Endothelial cell of umbilical vein (primary cell): ENCODE measurements at regions not wholly inside any gene's neighbourhood (a gene's known extent, or its start where the extent isn't known, plus 50 kb on each side); places are given as distances from the start of the nearest gene placed in this dataset.

ENCODE experiments used
- BruUV-seq: library from RNA; stranded (reverse); fragments of 400-500 nt; replicated peaks from 2 replicates; lab custom pipeline; 2021; lab: Mats Ljungman, UMichigan
- CTCF ChIA-PET: fragments of 300-600, 350-600 bp; sonication (Branson Sonifier 250); formaldehyde crosslinking; loops from one replicate; lab custom pipeline; 2021; ENCODE audit warnings: antibody characterized with exemption, inconsistent platforms; lab: Charles Lee
- POLR2A ChIA-PET: fragments of 300-600, 350-600 bp; sonication (Branson Sonifier 250); formaldehyde crosslinking; loops from one replicate; lab custom pipeline; 2021; ENCODE audit warnings: antibody characterized with exemption, inconsistent platforms; lab: Charles Lee
- DNase-seq: peaks from one replicate; pipeline ENCODE4 v3.0.0-alpha.2; 2011; ENCODE audit warnings: low read depth, low spot score
- FAIRE-seq: peaks from 2 replicates; lab custom pipeline; 2011; peaks lifted over from hg19 to GRCh38; lab: Jason Lieb, UNC
- H2AFZ ChIP-seq: 2 replicates; pipeline ENCODE4 v1.6.0; 2012; ENCODE audit warnings: low read depth, low read length, control low read depth, inconsistent platforms
- H3K27ac ChIP-seq: 2 replicates; pipeline ENCODE4 v1.5.1; 2011; ENCODE audit warnings: low read depth, mild to moderate bottlenecking, control low read depth, low read length, moderate library complexity; ENCODE audit not compliant: insufficient read depth
- H3K27me3 ChIP-seq, 2 experiments: 2 replicates each; pipeline versions ENCODE4 v1.6.0 to v1.6.1; 2011; ENCODE audit warnings: low read length in 2 of 2, mixed read lengths in 1 of 2; ENCODE audit not compliant: control insufficient read depth in 2 of 2, insufficient read depth in 2 of 2
- H3K36me3 ChIP-seq, 2 experiments: 2 replicates in 1 of 2; 3 replicates in 1 of 2; pipeline ENCODE4 v1.5.1; 2011; ENCODE audit warnings: low read length in 2 of 2, mild to moderate bottlenecking in 1 of 2, moderate library complexity in 1 of 2; ENCODE audit not compliant: control insufficient read depth in 2 of 2, insufficient read depth in 2 of 2; ENCODE audit errors: extremely low read depth in 1 of 2
- H3K4me1 ChIP-seq: 3 replicates; pipeline ENCODE4 v1.5.1; 2011; ENCODE audit warnings: mild to moderate bottlenecking, low read length; ENCODE audit not compliant: control insufficient read depth, insufficient read depth; ENCODE audit errors: extremely low read depth
- H3K4me2 ChIP-seq: 2 replicates; pipeline ENCODE4 v1.6.1; 2011; ENCODE audit warnings: low read length, control low read depth, mixed read lengths; ENCODE audit not compliant: insufficient read depth
- H3K4me3 ChIP-seq, 3 experiments: fragments of 200-600 bp in 1 of 3; sonication (generic), shearing (Covaris generic) in 1 of 3; replicated peaks in 1 of 3; 2 replicates each; pipeline ENCODE4 v1.5.1; 2011 to 2016; ENCODE audit warnings: control low read depth in 3 of 3, low read length in 3 of 3, mild to moderate bottlenecking in 2 of 3, inconsistent platforms in 1 of 3, low read depth in 1 of 3, moderate library complexity in 1 of 3; ENCODE audit not compliant: insufficient read depth in 1 of 3
- H3K79me2 ChIP-seq: 2 replicates; pipeline ENCODE4 v1.6.0; 2012; ENCODE audit warnings: low read length, inconsistent platforms; ENCODE audit not compliant: control insufficient read depth, insufficient read depth
- H3K9ac ChIP-seq: replicated peaks from 2 replicates; pipeline ENCODE3; 2011; ENCODE audit warnings: low read length, control low read depth; ENCODE audit not compliant: insufficient read depth; ENCODE audit errors: extremely low read depth
- H3K9me1 ChIP-seq: replicated peaks from 3 replicates; pipeline ENCODE4 v1.6.0; 2011; ENCODE audit warnings: mild to moderate bottlenecking, low read length; ENCODE audit not compliant: control insufficient read depth, insufficient read depth; ENCODE audit errors: extremely low read depth
- H3K9me3 ChIP-seq: replicated peaks from 2 replicates; pipeline ENCODE4 v1.5.1; 2012; ENCODE audit warnings: low read length, inconsistent platforms; ENCODE audit not compliant: control insufficient read depth, insufficient read depth
- H4K20me1 ChIP-seq: replicated peaks from 2 replicates; pipeline ENCODE3; 2011; ENCODE audit warnings: mild to moderate bottlenecking, low read length; ENCODE audit not compliant: control insufficient read depth, insufficient read depth; ENCODE audit errors: extremely low read depth
- EZH2 ChIP-seq: IDR thresholded peaks from 2 replicates; pipeline ENCODE4 v1.6.1; 2012; ENCODE audit warnings: borderline replicate concordance, low read depth, mild to moderate bottlenecking, moderate library complexity, low read length, inconsistent platforms; ENCODE audit not compliant: severe bottlenecking
- FOS ChIP-seq: IDR thresholded peaks from 2 replicates; pipeline ENCODE4 v1.6.1; 2011; ENCODE audit warnings: mild to moderate bottlenecking, low read length, moderate library complexity, borderline replicate concordance; ENCODE audit not compliant: insufficient read depth
- GATA2 ChIP-seq: IDR thresholded peaks from 2 replicates; pipeline ENCODE4 v1.7.0; 2011; ENCODE audit warnings: low read depth, mild to moderate bottlenecking, moderate library complexity, mixed read lengths, low read length; ENCODE audit not compliant: insufficient read length, insufficient read depth
- JUN ChIP-seq: IDR thresholded peaks from 2 replicates; pipeline ENCODE4 v1.6.1; 2011; ENCODE audit warnings: borderline replicate concordance, low read depth; ENCODE audit not compliant: insufficient read length, insufficient read depth
- MYC ChIP-seq: IDR thresholded peaks from one replicate; pipeline ENCODE4 v1.6.1; 2011; ENCODE audit warnings: mild to moderate bottlenecking, low read depth, low read length
- POLR2A ChIP-seq: IDR thresholded peaks from 2 replicates; pipeline ENCODE4 v1.6.1; 2012; ENCODE audit warnings: low read depth, mild to moderate bottlenecking, control low read depth, low read length
- POLR2AphosphoS5 ChIP-seq: IDR thresholded peaks from 2 replicates; pipeline ENCODE4 v1.6.1; 2012; ENCODE audit warnings: low read depth, mild to moderate bottlenecking, control low read depth, low read length, moderate library complexity; ENCODE audit not compliant: insufficient read depth
- dilution Hi-C: fragments of 300-500 bp; cut with MboI; formaldehyde crosslinking; loops from one replicate; pipeline ENCODE4 v1.15.0; 2019; ENCODE audit warnings: low sequenced_read_pairs; ENCODE audit not compliant: extremely low pct_ligation_motif_present
- intact Hi-C: fragments of 100-400 bp; cut with micrococcal nuclease; formaldehyde crosslinking; loops from one replicate; pipeline ENCODE4 v1.10.0; 2022
- TF ChIP-seq, protein P1 (sequence below), 2 donors: IDR thresholded peaks; 1 replicate in 1 of 2; 2 replicates in 1 of 2; pipeline ENCODE4 v1.5.1; 2011; ENCODE audit warnings: low read length in 2 of 2, mild to moderate bottlenecking in 2 of 2, moderate library complexity in 2 of 2, control low read depth in 1 of 2, inconsistent platforms in 1 of 2, low read depth in 1 of 2; ENCODE audit not compliant: insufficient read depth in 1 of 2; ENCODE audit errors: extremely low read depth in 1 of 2
- TF ChIP-seq, protein P2 (sequence below): IDR thresholded peaks from 2 replicates; pipeline ENCODE4 v1.6.1; 2011; ENCODE audit not compliant: insufficient read depth, insufficient read length

- dilution Hi-C loops (no loop called here), intact Hi-C loops (no loop called here)
- TF ChIP-seq POLR2A (no peak), JUN (no peak), POLR2AphosphoS5 (no peak), FOS (no peak), MYC (no peak), EZH2 (no peak), GATA2 (no peak)
- TF ChIP-seq, protein P1, sequence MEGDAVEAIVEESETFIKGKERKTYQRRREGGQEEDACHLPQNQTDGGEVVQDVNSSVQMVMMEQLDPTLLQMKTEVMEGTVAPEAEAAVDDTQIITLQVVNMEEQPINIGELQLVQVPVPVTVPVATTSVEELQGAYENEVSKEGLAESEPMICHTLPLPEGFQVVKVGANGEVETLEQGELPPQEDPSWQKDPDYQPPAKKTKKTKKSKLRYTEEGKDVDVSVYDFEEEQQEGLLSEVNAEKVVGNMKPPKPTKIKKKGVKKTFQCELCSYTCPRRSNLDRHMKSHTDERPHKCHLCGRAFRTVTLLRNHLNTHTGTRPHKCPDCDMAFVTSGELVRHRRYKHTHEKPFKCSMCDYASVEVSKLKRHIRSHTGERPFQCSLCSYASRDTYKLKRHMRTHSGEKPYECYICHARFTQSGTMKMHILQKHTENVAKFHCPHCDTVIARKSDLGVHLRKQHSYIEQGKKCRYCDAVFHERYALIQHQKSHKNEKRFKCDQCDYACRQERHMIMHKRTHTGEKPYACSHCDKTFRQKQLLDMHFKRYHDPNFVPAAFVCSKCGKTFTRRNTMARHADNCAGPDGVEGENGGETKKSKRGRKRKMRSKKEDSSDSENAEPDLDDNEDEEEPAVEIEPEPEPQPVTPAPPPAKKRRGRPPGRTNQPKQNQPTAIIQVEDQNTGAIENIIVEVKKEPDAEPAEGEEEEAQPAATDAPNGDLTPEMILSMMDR (IDR thresholded peaks at IDR 0.05; ENCODE audit: extremely low read depth in 1 of 2, insufficient read depth in 1 of 2, low read depth in 1 of 2, low read length in 2 of 2) = no peak
- TF ChIP-seq, protein P2, sequence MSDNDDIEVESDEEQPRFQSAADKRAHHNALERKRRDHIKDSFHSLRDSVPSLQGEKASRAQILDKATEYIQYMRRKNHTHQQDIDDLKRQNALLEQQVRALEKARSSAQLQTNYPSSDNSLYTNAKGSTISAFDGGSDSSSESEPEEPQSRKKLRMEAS = no peak
- Histone ChIP-seq H3K4me3 (no peak overlapping the region), H3K9ac (no peak overlapping the region), H3K27ac (no peak overlapping the region), H3K9me3 (peaks cover 5% of the 10 kb centered on the region), H4K20me1 (no peaks in the 10 kb centered on the region), H2AFZ (no peak overlapping the region), H3K27me3 (no peaks in the 10 kb centered on the region), H3K36me3 (no peaks in the 10 kb centered on the region), H3K79me2 (no peaks in the 10 kb centered on the region), H3K9me1 (no peaks in the 10 kb centered on the region), H3K4me2 (no peak overlapping the region), H3K4me1 (no peaks in the 10 kb centered on the region)
- FAIRE-seq (no peak), DNase-seq (no peak)
- ChIA-PET POLR2A (no interaction called here), CTCF (no interaction called here)
- no TSS peak for BruUV-seq
Observed at GRCh38 chr20:18992418-18992817, 178.8 kb downstream of the SCP2D1 start.
